CD14-positive monocyte (primary cell): ENCODE measurements at regions not wholly inside any gene's neighbourhood (a gene's known extent, or its start where the extent isn't known, plus 50 kb on each side); places are given as distances from the start of the nearest gene placed in this dataset.

Experiments used
- DNase-seq, 3 donors: peaks; one replicate each; pipeline ENCODE4 v3.0.0-alpha.2; 2011 to 2022
- H2AFZ ChIP-seq: 2 replicates; pipeline ENCODE4 v1.6.0; 2012; ENCODE audit warnings: mild to moderate bottlenecking, low read depth, low read length, inconsistent platforms; ENCODE audit not compliant: insufficient read depth, poor library complexity, severe bottlenecking
- H3K27ac ChIP-seq, 2 donors: 1 replicate in 1 of 2; 2 replicates in 1 of 2; pipeline ENCODE4 v1.5.1; 2012 to 2013; ENCODE audit warnings: low read length in 2 of 2, control low read depth in 1 of 2, inconsistent platforms in 1 of 2, low read depth in 1 of 2, mild to moderate bottlenecking in 1 of 2
- H3K27me3 ChIP-seq, 2 donors: one replicate each; pipeline versions ENCODE4 v1.6.0 to v1.6.1; 2011 to 2013; ENCODE audit warnings: low read length in 2 of 2; ENCODE audit not compliant: control insufficient read depth in 2 of 2, insufficient read depth in 2 of 2
- H3K36me3 ChIP-seq, 2 donors: replicated peaks in 1 of 2; 1 replicate in 1 of 2; 2 replicates in 1 of 2; pipeline versions ENCODE4 v1.5.1 to v1.6.1; 2012 to 2013; ENCODE audit warnings: low read length in 2 of 2, control low read depth in 1 of 2, inconsistent platforms in 1 of 2, mild to moderate bottlenecking in 1 of 2; ENCODE audit not compliant: insufficient read depth in 2 of 2, control insufficient read depth in 1 of 2
- H3K4me1 ChIP-seq, 2 donors: 1 replicate in 1 of 2; 2 replicates in 1 of 2; pipeline versions ENCODE4 v1.5.1 to v1.6.1; 2012 to 2013; ENCODE audit warnings: low read length in 2 of 2, control low read depth in 1 of 2, inconsistent platforms in 1 of 2, mild to moderate bottlenecking in 1 of 2, moderate library complexity in 1 of 2; ENCODE audit not compliant: insufficient read depth in 2 of 2, control insufficient read depth in 1 of 2
- H3K4me2 ChIP-seq: replicated peaks from 2 replicates; pipeline ENCODE3; 2012; ENCODE audit warnings: low read length, moderate library complexity, mild to moderate bottlenecking; ENCODE audit not compliant: poor library complexity, severe bottlenecking; ENCODE audit errors: extremely low read depth
- H3K4me3 ChIP-seq, 3 experiments: fragments of 200-600 bp in 1 of 3; sonication (generic) in 1 of 3; replicated peaks in 1 of 3; 1 replicate in 2 of 3; 2 replicates in 1 of 3; pipeline ENCODE4 v1.5.1; 2011 to 2013; ENCODE audit warnings: low read length in 3 of 3, mild to moderate bottlenecking in 3 of 3, control low read depth in 2 of 3, low read depth in 2 of 3, inconsistent platforms in 1 of 3, moderate library complexity in 1 of 3
- H3K79me2 ChIP-seq: 2 replicates; pipeline ENCODE4 v1.6.0; 2012; ENCODE audit warnings: mild to moderate bottlenecking, control low read depth, inconsistent platforms, low read length, moderate library complexity; ENCODE audit not compliant: insufficient read depth
- H3K9ac ChIP-seq: 2 replicates; pipeline ENCODE4 v1.6.0; 2017; ENCODE audit warnings: low read length, mild to moderate bottlenecking; ENCODE audit not compliant: insufficient read depth, poor library complexity, severe bottlenecking
- H3K9me3 ChIP-seq, 2 donors: replicated peaks in 1 of 2; 1 replicate in 1 of 2; 2 replicates in 1 of 2; pipeline versions ENCODE4 v1.5.1 to v1.6.1; 2012 to 2013; ENCODE audit warnings: low read length in 2 of 2, control low read depth in 1 of 2; ENCODE audit not compliant: control insufficient read depth in 1 of 2, insufficient read depth in 1 of 2
- H4K20me1 ChIP-seq: 2 replicates; pipeline ENCODE4 v1.6.0; 2012; ENCODE audit warnings: mild to moderate bottlenecking, low read length, control low read depth, moderate library complexity; ENCODE audit not compliant: insufficient read depth
- H3K27ac Mint-ChIP-seq, 7 donors: one replicate each; pipeline ENCODE4 v1.8.0; 2020; ENCODE audit warnings: mild to moderate bottlenecking in 7 of 7, mixed read lengths in 7 of 7, moderate library complexity in 6 of 7, inconsistent platforms in 2 of 7
- H3K27me3 Mint-ChIP-seq, 3 donors: one replicate each; pipeline ENCODE4 v1.8.0; 2021 to 2022; ENCODE audit warnings: low read depth in 3 of 3, mild to moderate bottlenecking in 3 of 3, mixed read lengths in 3 of 3, moderate library complexity in 3 of 3, inconsistent platforms in 1 of 3
- H3K36me3 Mint-ChIP-seq, 2 donors: one replicate each; pipeline ENCODE4 v1.8.0; 2020; ENCODE audit warnings: mixed read lengths in 2 of 2, inconsistent platforms in 1 of 2, mild to moderate bottlenecking in 1 of 2
- H3K4me1 Mint-ChIP-seq: one replicate; pipeline ENCODE4 v1.8.0; 2020; ENCODE audit warnings: mild to moderate bottlenecking, mixed read lengths
- H3K4me3 Mint-ChIP-seq, 2 donors: one replicate each; pipeline ENCODE4 v1.8.0; 2020; ENCODE audit warnings: mild to moderate bottlenecking in 2 of 2, mixed read lengths in 2 of 2, moderate library complexity in 1 of 2
- H3K9me3 Mint-ChIP-seq, 7 donors: one replicate each; pipeline ENCODE4 v1.8.0; 2020 to 2022; ENCODE audit warnings: mixed read lengths in 7 of 7, mild to moderate bottlenecking in 6 of 7, moderate library complexity in 6 of 7, inconsistent platforms in 2 of 7
- CTCF ChIP-seq: fragments of 200-600 bp; IDR thresholded peaks from one replicate; pipeline ENCODE4 v1.8.0; 2022; ENCODE audit warnings: antibody characterized with exemption, mild to moderate bottlenecking
- WGBS: methylation state at CpG from one replicate; pipeline ENCODE4 v1.1.5; 2013; ENCODE audit warnings: missing lambda C conversion rate; ENCODE audit not compliant: insufficient coverage; 5-methylcytosine and 5-hydroxymethylcytosine counted together
- intact Hi-C, 2 donors: fragments of 100-400 bp; cut with micrococcal nuclease; formaldehyde crosslinking; loops; one replicate each; pipeline versions ENCODE4 v1.15.0 to v1.15.1; 2023

GRCh38 chr20:59455402-59456341 is 148.7 kb upstream of the PHACTR3 start:
- Mint-ChIP-seq H3K27ac (no peak overlapping the region), H3K4me3 (no peak overlapping the region), H3K27me3 (peaks cover 1 to 8% (median 8%) of the 10 kb centered on the region in 3 donors), H3K36me3 (no peaks in the 10 kb centered on the region), H3K9me3 (peaks cover 0 to 8% (median 0%) of the 10 kb centered on the region in 7 donors), H3K4me1 (no peaks in the 10 kb centered on the region)
- Histone ChIP-seq H3K4me2 (no peak overlapping the region), H3K27ac (no peak overlapping the region), H4K20me1 (no peaks in the 10 kb centered on the region), H3K4me1 (no peaks in the 10 kb centered on the region), H3K36me3 (no peaks in the 10 kb centered on the region), H3K9me3 (no peaks in the 10 kb centered on the region), H3K27me3 (peaks cover 0 to 3% of the 10 kb centered on the region in 2 donors), H3K4me3 (no peak overlapping the region), H2AFZ (no peak overlapping the region), H3K9ac (no peak overlapping the region), H3K79me2 (no peaks in the 10 kb centered on the region)
- peak; percentile 36 for TF ChIP-seq CTCF
- WGBS: 68% methylated on average over 6 of the region's 8 CpGs
- no peak for DNase-seq
- intact Hi-C loops: no loop called here

DNA sequence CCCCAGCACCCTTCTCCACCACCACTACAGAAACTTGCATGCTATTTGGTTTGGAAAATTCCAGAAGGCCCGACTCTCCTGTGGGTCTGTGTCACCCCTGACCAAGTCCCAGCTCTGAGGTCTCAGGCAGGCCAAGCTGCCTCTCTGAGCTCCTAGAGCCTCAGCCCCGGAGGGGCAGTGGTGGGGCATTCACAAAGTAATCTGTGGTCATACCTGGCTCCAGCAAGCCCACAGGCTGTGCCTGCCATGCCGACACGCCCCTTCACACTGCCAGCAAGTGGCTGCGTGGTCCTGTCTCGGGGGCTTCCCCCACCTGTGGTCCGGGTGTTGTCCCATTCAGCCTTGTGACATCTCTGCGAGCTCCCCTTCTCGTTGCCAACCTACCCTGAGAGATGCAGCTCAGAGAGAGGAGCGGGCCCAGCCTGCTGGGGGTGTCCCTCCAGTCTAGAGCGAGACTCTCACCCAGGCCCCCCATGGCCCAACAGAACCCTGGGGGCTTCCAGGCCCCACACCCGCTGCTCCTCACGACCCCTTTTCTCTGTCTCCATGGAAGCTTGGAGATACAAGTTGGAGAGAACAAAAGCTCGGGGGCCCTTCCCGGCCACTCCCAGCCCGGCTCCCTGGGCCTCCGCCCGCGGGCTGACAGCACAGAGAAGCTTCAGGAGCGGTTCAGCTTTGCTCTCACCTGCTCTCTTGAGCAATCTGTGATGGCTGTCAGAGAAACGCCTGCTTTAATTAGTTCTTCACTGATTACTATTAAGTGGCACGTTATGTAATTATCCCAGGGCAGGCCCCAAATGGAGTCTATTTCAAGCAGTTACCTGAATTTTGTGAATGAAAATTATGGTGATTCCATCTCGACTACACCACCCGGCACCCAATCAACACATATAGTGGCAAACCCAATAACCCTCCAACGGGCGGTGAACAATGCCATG is 147.7 kb upstream of the PHACTR3 start:
- Histone ChIP-seq H3K4me2 (no peak overlapping the region), H2AFZ (no peak overlapping the region), H3K36me3 (no peaks in the 10 kb centered on the region), H3K9me3 (no peaks in the 10 kb centered on the region), H3K79me2 (no peaks in the 10 kb centered on the region), H3K4me3 (no peak overlapping the region), H4K20me1 (no peaks in the 10 kb centered on the region), H3K4me1 (no peaks in the 10 kb centered on the region), H3K9ac (no peak overlapping the region), H3K27me3 (peaks cover 0 to 3% of the 10 kb centered on the region in 2 donors), H3K27ac (no peak overlapping the region)
- Mint-ChIP-seq H3K4me3 (no peak overlapping the region), H3K36me3 (no peaks in the 10 kb centered on the region), H3K27me3 (peaks cover 4 to 11% (median 6%) of the 10 kb centered on the region in 3 donors), H3K4me1 (no peaks in the 10 kb centered on the region), H3K9me3 (peaks cover 0 to 8% (median 0%) of the 10 kb centered on the region in 7 donors), H3K27ac (peak overlapping the region in 2 of 7 donors; percentile 12 to 66)
- no peak for DNase-seq
- TF ChIP-seq CTCF: no peak
- intact Hi-C loops: no loop called here
- 85% methylated on average over 20 of the region's 26 CpGs for WGBS
